ENCODE measurements at regions not wholly inside any gene's neighbourhood (a gene's known extent, or its start where the extent isn't known, plus 50 kb on each side); places are given as distances from the start of the nearest gene placed in this dataset.

DNA sequence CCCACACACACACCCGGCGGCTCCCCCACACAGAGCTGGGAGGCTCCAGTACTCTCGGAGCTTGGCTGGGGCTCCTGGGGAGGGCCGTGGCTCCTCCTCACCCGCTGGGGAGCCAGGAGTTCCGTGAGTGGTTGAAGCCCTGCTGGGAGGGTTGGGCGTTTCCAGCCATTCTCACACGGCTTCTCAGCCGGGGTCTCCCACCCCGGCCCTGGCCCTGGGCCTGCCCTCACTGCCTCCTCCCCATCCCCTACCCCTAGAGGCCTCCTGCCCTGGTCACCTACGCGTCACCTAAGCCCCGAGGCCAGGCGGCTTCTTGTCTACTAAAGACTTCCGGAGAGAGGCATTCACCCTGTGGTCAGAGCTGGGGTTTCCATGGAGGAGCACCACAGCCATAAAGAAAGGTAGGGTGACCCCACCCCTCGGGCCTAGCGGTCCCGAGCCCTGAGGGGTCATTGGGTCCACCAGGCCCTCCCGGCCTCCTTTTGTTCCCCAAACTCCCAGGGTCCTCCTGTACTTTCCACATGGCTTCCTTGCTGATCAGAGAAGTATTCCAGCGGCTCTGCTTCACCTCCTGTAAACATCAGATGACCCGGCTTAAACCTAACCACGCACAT is 99.3 kb downstream of the TTLL2 start (continued):
- TF ChIP-seq ZNF605 (CRISPR knock-in tag; IDR thresholded peaks at IDR 0.05), result peak; percentile 61; the same call in 1 of the 2 replicates
- TF ChIP-seq ZNF646 (CRISPR knock-in tag; IDR thresholded peaks at IDR 0.05), result 0 out of 2 replicates have a peak, but pooled peaks have one; percentile 17
- TF ChIP-seq ZNF564 (CRISPR knock-in tag; IDR thresholded peaks at IDR 0.05), result peak; percentile 38; the same call in 1 of the 2 replicates
- no peak for TF ChIP-seq SALL2 (CRISPR knock-in tag; IDR thresholded peaks at IDR 0.05)
- TF ChIP-seq, protein P1, sequence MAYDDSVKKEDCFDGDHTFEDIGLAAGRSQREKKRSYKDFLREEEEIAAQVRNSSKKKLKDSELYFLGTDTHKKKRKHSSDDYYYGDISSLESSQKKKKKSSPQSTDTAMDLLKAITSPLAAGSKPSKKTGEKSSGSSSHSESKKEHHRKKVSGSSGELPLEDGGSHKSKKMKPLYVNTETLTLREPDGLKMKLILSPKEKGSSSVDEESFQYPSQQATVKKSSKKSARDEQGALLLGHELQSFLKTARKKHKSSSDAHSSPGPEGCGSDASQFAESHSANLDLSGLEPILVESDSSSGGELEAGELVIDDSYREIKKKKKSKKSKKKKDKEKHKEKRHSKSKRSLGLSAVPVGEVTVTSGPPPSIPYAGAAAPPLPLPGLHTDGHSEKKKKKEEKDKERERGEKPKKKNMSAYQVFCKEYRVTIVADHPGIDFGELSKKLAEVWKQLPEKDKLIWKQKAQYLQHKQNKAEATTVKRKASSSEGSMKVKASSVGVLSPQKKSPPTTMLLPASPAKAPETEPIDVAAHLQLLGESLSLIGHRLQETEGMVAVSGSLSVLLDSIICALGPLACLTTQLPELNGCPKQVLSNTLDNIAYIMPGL (CRISPR knock-in tag; IDR thresholded peaks at IDR 0.05; ENCODE audit: borderline replicate concordance in 1 of 2, low read depth in 1 of 2), result no peak; a peak in 1 of 4 replicates
- no peak for TF ChIP-seq EHMT2 (IDR thresholded peaks at IDR 0.05; ENCODE audit: borderline replicate concordance, low read depth, low read length)
- 0 out of 2 replicates have a peak, but pooled peaks have one; percentile 55 for TF ChIP-seq ZNF138 (CRISPR knock-in tag; IDR thresholded peaks at IDR 0.05; ENCODE audit: low read depth)
- TF ChIP-seq, protein P2, sequence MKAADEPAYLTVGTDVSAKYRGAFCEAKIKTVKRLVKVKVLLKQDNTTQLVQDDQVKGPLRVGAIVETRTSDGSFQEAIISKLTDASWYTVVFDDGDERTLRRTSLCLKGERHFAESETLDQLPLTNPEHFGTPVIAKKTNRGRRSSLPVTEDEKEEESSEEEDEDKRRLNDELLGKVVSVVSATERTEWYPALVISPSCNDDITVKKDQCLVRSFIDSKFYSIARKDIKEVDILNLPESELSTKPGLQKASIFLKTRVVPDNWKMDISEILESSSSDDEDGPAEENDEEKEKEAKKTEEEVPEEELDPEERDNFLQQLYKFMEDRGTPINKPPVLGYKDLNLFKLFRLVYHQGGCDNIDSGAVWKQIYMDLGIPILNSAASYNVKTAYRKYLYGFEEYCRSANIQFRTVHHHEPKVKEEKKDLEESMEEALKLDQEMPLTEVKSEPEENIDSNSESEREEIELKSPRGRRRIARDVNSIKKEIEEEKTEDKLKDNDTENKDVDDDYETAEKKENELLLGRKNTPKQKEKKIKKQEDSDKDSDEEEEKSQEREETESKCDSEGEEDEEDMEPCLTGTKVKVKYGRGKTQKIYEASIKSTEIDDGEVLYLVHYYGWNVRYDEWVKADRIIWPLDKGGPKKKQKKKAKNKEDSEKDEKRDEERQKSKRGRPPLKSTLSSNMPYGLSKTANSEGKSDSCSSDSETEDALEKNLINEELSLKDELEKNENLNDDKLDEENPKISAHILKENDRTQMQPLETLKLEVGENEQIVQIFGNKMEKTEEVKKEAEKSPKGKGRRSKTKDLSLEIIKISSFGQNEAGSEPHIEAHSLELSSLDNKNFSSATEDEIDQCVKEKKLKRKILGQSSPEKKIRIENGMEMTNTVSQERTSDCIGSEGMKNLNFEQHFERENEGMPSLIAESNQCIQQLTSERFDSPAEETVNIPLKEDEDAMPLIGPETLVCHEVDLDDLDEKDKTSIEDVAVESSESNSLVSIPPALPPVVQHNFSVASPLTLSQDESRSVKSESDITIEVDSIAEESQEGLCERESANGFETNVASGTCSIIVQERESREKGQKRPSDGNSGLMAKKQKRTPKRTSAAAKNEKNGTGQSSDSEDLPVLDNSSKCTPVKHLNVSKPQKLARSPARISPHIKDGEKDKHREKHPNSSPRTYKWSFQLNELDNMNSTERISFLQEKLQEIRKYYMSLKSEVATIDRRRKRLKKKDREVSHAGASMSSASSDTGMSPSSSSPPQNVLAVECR (CRISPR knock-in tag; IDR thresholded peaks at IDR 0.05; ENCODE audit: borderline replicate concordance), result peak; percentile 67; the same call in 1 of the 2 replicates
- no peak for TF ChIP-seq ZBTB21 (CRISPR knock-in tag; IDR thresholded peaks at IDR 0.05)
- TF ChIP-seq, protein P3, sequence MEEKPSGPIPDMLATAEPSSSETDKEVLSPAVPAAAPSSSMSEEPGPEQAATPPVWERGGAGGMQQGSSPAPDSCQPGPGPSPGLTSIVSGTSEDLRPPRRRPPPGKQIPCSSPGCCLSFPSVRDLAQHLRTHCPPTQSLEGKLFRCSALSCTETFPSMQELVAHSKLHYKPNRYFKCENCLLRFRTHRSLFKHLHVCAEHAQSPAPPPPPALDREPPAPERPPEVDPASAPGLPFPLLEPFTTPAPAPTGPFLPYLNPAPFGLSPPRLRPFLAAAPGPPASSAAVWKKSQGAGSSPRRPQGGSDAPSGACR (CRISPR knock-in tag; IDR thresholded peaks at IDR 0.05), result peak; percentile 56; the same call in 1 of the 2 replicates
- TF ChIP-seq FOSL2 (CRISPR knock-in tag; IDR thresholded peaks at IDR 0.05), result peak; percentile 7; the same call in 1 of the 2 replicates
- TF ChIP-seq ZSCAN9 (CRISPR knock-in tag; IDR thresholded peaks at IDR 0.05; ENCODE audit: borderline replicate concordance), result peak; percentile 55; the same call in 1 of the 2 replicates
- TF ChIP-seq ZMYM4 (CRISPR knock-in tag; IDR thresholded peaks at IDR 0.05), result peak; percentile 58; the same call in 1 of the 2 replicates
- TF ChIP-seq POLR2AphosphoS5 (IDR thresholded peaks at IDR 0.05; ENCODE audit: low read depth, low read length), result no peak
